ENCODE measurements at regions not wholly inside any gene's neighbourhood (a gene's known extent, or its start where the extent isn't known, plus 50 kb on each side); places are given as distances from the start of the nearest gene placed in this dataset.

- Histone ChIP-seq H3K79me2 (ENCODE audit: insufficient read depth, low read length) (no peaks in the 10 kb centered on the region), H3K56ac (ENCODE audit: insufficient read length, low read depth, low read length) (no peak overlapping the region), H2AK5ac (ENCODE audit: insufficient read length, low read length) (no peak overlapping the region), H3K27me3 (ENCODE audit: insufficient read depth, low read length) (no peaks in the 10 kb centered on the region), H3K4me1 (ENCODE audit: insufficient read depth, low read length) (no peaks in the 10 kb centered on the region), H2BK20ac (ENCODE audit: low read depth, low read length, poor library complexity, severe bottlenecking) (no peak overlapping the region), H2BK12ac (ENCODE audit: insufficient read length, low read depth, low read length) (no peak overlapping the region), H3K23me2 (ENCODE audit: insufficient read length, low read depth, low read length, poor library complexity, severe bottlenecking) (no peaks in the 10 kb centered on the region), H4K8ac (replicated peaks; ENCODE audit: insufficient read length, low read depth, low read length) (no peak overlapping the region), H3K79me1 (ENCODE audit: insufficient read depth, low read depth, low read length, poor library complexity, severe bottlenecking) (no peaks in the 10 kb centered on the region), H2BK120ac (ENCODE audit: low read depth, low read length, poor library complexity, severe bottlenecking) (no peak overlapping the region), H4K91ac (ENCODE audit: insufficient read length, low read depth, low read length) (no peak overlapping the region), H3K4me2 (ENCODE audit: insufficient read depth, insufficient read length, low read length) (no peak overlapping the region), H3K27ac (ENCODE audit: insufficient read length, low read depth, low read length) (no peak overlapping the region), H3K18ac (ENCODE audit: insufficient read length, low read depth, low read length) (no peak overlapping the region), H3K14ac (ENCODE audit: insufficient read depth, low read length) (no peak overlapping the region), H2AFZ (ENCODE audit: low read length) (no peak overlapping the region), H3K4ac (ENCODE audit: low read depth, low read length) (no peak overlapping the region), H2BK5ac (ENCODE audit: insufficient read length, low read length) (no peak overlapping the region), H3K23ac (ENCODE audit: insufficient read length, low read depth, low read length) (no peak overlapping the region), H2BK15ac (ENCODE audit: low read depth, low read length) (no peak overlapping the region), H3K9ac (ENCODE audit: extremely low read depth, insufficient read length, low read length) (no peak overlapping the region), H3K9me3 (ENCODE audit: control insufficient read depth, low read depth, low read length) (no peaks in the 10 kb centered on the region), H3T11ph (ENCODE audit: low read length) (no peak overlapping the region), H4K5ac (ENCODE audit: insufficient read length, low read depth, low read length) (no peak overlapping the region), H4K20me1 (ENCODE audit: control insufficient read depth, insufficient read depth, insufficient read length) (no peaks in the 10 kb centered on the region)
- peak overlapping the region in 1 of 3 experiments; percentile 83; a peak in 2 of 7 replicates for H3K27ac Mint-ChIP-seq
- peaks cover 0 to 3% of the 10 kb centered on the region in 2 experiments; a peak in 1 of 5 replicates for H3K9me3 Mint-ChIP-seq
- no peak for TF ChIP-seq CTCF (conservative IDR thresholded peaks at IDR 0.05)
- DNase-seq, result peak; percentile 19
- no CpG with 5 or more reads among the region's 5 CpGs for WGBS (ENCODE audit: extremely low coverage, insufficient read length, low lambda C conversion rate)
- peaks cover 19% of the 10 kb centered on the region for H3K27me3 Mint-ChIP-seq (ENCODE audit: low read depth)
- H3K4me3 Mint-ChIP-seq, result no peak overlapping the region
- no peaks in the 10 kb centered on the region for H3K4me1 Mint-ChIP-seq
- H3K36me3 Mint-ChIP-seq (ENCODE audit: insufficient read depth in 1 of 3, low read depth in 3 of 3), result no peaks in the 10 kb centered on the region; a peak in 1 of 7 replicates
Observed at GRCh38 chr11:71307811-71308645, 55.7 kb upstream of the SHANK2 start.

Data from H9 (cell line).